ENCODE measurements at regions not wholly inside any gene's neighbourhood (a gene's known extent, or its start where the extent isn't known, plus 50 kb on each side); places are given as distances from the start of the nearest gene placed in this dataset.
A peak's percentile ranks its signal among the peaks of the same experiment; 100 is the strongest.

- Histone ChIP-seq H3K27me3 (replicated peaks; ENCODE audit: control insufficient read depth, insufficient read depth, low read length) (peaks cover 51% of the 10 kb centered on the region), H3K9me3 (ENCODE audit: control insufficient read depth, low read length) (no peaks in the 10 kb centered on the region), H3K36me3 (ENCODE audit: control insufficient read depth, insufficient read depth, low read length, severe bottlenecking) (no peaks in the 10 kb centered on the region), H3K4me1 (ENCODE audit: control insufficient read depth, insufficient read depth, low read length) (peaks cover 6% of the 10 kb centered on the region), H3K9ac (ENCODE audit: low read length) (no peak overlapping the region), H3K4me3 (ENCODE audit: low read length) (no peak overlapping the region)
- peak; percentile 44 for DNase-seq (ENCODE audit: low read depth)
Observed at GRCh38 chr14:54317391-54317790, 79.4 kb upstream of the CDKN3 start.

DNA sequence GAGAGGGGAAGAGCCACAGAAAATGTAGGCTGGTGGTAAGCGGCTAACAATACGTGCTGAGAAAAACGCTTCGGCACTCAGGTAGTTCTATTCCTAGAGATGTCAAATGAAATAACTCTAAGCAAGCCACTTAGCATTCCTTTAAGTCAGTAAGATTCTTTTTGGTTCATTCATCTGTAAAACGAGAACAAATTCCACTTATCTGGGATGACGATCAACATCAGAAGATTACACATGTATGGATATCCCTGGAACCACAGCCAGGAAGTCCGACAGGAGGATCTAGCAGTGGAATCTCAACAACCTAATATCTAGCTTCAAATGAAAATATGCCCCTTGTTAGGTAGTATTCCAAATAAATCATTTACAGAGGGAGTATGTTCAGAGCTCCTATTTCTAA, 74.6 kb upstream of the CDKN3 start:
- Histone ChIP-seq H3K27me3 (replicated peaks; ENCODE audit: control insufficient read depth, insufficient read depth, low read length) (peaks cover 31% of the 10 kb centered on the region), H3K36me3 (ENCODE audit: control insufficient read depth, insufficient read depth, low read length, severe bottlenecking) (no peaks in the 10 kb centered on the region), H3K4me1 (ENCODE audit: control insufficient read depth, insufficient read depth, low read length) (no peaks in the 10 kb centered on the region), H3K4me3 (ENCODE audit: low read length) (no peak overlapping the region), H3K9ac (ENCODE audit: low read length) (no peak overlapping the region), H3K9me3 (ENCODE audit: control insufficient read depth, low read length) (no peaks in the 10 kb centered on the region)
- DNase-seq (ENCODE audit: low read depth): no peak

DNA sequence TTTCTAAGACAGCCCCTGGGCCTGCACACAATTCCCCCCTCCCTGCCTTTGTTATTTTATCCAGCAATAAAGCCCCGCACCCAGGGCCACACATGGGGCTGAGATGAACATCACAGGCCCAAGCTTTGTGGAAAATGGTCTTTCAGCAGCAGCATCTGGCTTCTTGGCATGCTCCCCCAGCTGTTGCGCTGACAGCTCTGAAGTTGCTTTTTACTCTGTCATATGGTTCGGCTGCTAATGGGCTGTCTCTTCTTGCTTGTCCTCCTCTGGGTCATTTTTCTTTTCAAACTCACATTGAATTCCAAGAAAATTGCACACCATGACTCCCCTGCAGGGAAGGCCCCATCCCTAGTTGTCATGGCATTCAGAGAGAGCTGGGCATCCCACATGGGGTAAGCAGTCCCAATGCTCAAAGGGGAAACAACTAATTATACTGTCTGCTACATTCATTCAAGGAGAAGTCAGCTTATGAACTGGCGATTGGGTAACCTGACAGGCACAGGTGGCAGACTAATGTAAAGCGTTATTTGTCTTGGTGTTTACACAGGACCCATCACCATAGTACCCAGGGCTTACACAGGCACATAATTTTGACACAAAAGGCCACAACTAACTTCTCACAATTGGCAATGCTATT, 74.0 kb upstream of the CDKN3 start:
- Histone ChIP-seq H3K9ac (ENCODE audit: low read length) (no peak overlapping the region), H3K4me1 (ENCODE audit: control insufficient read depth, insufficient read depth, low read length) (no peaks in the 10 kb centered on the region), H3K27me3 (replicated peaks; ENCODE audit: control insufficient read depth, insufficient read depth, low read length) (peaks cover 31% of the 10 kb centered on the region), H3K4me3 (ENCODE audit: low read length) (no peak overlapping the region), H3K36me3 (ENCODE audit: control insufficient read depth, insufficient read depth, low read length, severe bottlenecking) (no peaks in the 10 kb centered on the region), H3K9me3 (ENCODE audit: control insufficient read depth, low read length) (no peaks in the 10 kb centered on the region)
- DNase-seq (ENCODE audit: low read depth): no peak

DNA sequence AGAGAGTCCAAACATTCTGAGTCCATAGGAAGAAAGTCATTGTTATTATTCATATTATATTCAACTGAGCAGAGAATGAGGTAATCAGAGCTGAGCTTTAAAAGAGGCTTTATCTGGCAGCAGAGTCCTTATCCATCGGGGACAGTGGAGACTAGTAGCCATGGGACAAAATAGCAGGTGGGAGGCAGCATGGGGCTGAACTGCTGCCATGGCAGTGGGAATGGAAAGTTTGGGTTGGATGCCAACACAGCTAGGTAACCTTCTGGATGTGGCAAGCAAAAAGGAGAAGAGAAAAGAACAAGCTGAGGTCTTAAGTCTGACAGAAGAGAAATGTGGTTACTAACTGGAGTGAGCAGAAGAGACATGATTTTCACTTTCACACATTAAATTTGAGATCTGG, 71.0 kb upstream of the CDKN3 start:
- peak; percentile 26 for DNase-seq (ENCODE audit: low read depth)
- peaks cover 8% of the 10 kb centered on the region for H3K4me1 ChIP-seq (ENCODE audit: control insufficient read depth, insufficient read depth, low read length)
- no peaks in the 10 kb centered on the region for H3K9me3 ChIP-seq (ENCODE audit: control insufficient read depth, low read length)
- no peak overlapping the region for H3K9ac ChIP-seq (ENCODE audit: low read length)
- H3K4me3 ChIP-seq (ENCODE audit: low read length): no peak overlapping the region
- no peaks in the 10 kb centered on the region for H3K36me3 ChIP-seq (ENCODE audit: control insufficient read depth, insufficient read depth, low read length, severe bottlenecking)
- peaks cover 20% of the 10 kb centered on the region for H3K27me3 ChIP-seq (replicated peaks; ENCODE audit: control insufficient read depth, insufficient read depth, low read length)

DNA sequence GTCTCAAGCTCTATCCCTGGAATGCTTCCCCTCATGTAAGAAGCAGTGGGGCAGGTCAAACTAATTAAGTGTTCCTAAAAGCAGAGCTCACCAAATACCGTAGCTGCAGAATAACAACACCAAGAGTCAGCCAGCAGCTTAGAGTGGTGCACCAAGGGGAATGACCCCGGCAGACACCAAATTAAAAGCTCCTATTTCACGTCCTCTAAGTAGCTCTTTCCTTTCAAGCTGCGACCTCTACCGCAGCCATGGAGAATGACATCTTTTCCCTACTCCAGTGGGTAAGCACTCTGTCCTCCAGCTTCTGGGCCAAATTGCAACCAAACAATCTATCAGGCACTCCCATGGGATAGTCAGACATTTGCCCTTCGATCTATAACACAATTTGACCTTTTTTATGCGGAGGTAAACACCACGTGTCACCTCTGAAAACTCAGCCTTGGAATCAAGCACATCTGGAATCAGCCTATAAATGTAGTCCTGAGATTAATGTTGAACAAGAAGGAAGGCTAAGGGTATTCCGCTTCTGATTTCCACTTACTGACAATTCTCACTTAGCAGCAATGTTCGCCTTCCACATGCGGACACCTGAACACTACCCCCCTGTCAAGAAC, 67.6 kb upstream of the CDKN3 start:
- DNase-seq (ENCODE audit: low read depth): peak; percentile 83
- peak overlapping the region; percentile 13 for H3K9ac ChIP-seq (ENCODE audit: low read length)
- H3K27me3 ChIP-seq (replicated peaks; ENCODE audit: control insufficient read depth, insufficient read depth, low read length): peaks cover 14% of the 10 kb centered on the region
- H3K4me3 ChIP-seq (ENCODE audit: low read length): no peak overlapping the region
- no peaks in the 10 kb centered on the region for H3K36me3 ChIP-seq (ENCODE audit: control insufficient read depth, insufficient read depth, low read length, severe bottlenecking)
- H3K9me3 ChIP-seq (ENCODE audit: control insufficient read depth, low read length): no peaks in the 10 kb centered on the region
- peaks cover 8% of the 10 kb centered on the region for H3K4me1 ChIP-seq (ENCODE audit: control insufficient read depth, insufficient read depth, low read length)

DNA sequence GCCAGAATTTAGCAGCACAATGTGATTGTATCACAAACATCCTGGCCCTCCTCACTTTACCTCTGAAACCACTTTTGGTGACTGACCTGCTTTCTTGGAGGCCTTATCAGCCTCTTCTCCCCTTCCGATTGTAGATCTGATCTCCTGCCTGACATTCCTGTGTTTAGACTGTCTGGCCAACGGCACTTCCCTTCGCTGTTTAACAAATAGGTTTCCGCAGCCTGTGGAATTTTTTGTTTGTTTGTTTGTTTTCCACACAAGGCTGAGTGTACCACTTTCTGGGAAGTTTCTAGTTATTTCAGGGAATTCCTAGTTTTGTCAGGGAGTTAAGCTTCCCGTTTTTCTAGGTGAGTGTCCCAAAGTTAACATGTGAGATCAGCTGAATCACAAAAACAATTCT, 65.9 kb upstream of the CDKN3 start:
- H3K9me3 ChIP-seq (ENCODE audit: control insufficient read depth, low read length): no peaks in the 10 kb centered on the region
- H3K36me3 ChIP-seq (ENCODE audit: control insufficient read depth, insufficient read depth, low read length, severe bottlenecking): no peaks in the 10 kb centered on the region
- peaks cover 8% of the 10 kb centered on the region for H3K4me1 ChIP-seq (ENCODE audit: control insufficient read depth, insufficient read depth, low read length)
- no peak overlapping the region for H3K9ac ChIP-seq (ENCODE audit: low read length)
- H3K4me3 ChIP-seq (ENCODE audit: low read length): no peak overlapping the region
- H3K27me3 ChIP-seq (replicated peaks; ENCODE audit: control insufficient read depth, insufficient read depth, low read length): peaks cover 14% of the 10 kb centered on the region
- no peak for DNase-seq (ENCODE audit: low read depth)

- peaks cover 8% of the 10 kb centered on the region for H3K4me1 ChIP-seq (ENCODE audit: control insufficient read depth, insufficient read depth, low read length)
- no peaks in the 10 kb centered on the region for H3K9me3 ChIP-seq (ENCODE audit: control insufficient read depth, low read length)
- no peak overlapping the region for H3K9ac ChIP-seq (ENCODE audit: low read length)
- H3K36me3 ChIP-seq (ENCODE audit: control insufficient read depth, insufficient read depth, low read length, severe bottlenecking): no peaks in the 10 kb centered on the region
- H3K4me3 ChIP-seq (ENCODE audit: low read length): no peak overlapping the region
- peaks cover 8% of the 10 kb centered on the region for H3K27me3 ChIP-seq (replicated peaks; ENCODE audit: control insufficient read depth, insufficient read depth, low read length)
- no peak for DNase-seq (ENCODE audit: low read depth)
Observed at GRCh38 chr14:54331516-54331915, 65.3 kb upstream of the CDKN3 start.

DNA sequence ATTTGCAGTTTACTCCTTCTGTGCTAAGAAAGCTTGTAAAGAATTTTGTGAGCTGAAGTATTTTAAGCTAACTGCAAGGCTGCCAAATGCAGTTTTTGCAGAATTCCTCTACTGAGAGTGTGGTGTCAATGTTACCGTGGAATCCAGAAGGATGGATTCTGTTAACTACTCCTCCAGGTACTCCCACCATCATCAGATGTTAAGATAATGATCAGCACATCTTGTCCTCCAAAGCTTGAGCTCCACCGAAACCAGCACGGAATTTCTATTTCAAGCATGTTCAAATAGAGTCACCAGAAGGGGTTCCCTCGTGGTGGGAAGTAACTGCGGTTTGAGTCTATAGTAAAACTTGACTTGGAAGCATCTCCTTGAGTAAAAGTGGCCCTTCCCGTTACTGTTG, 64.3 kb upstream of the CDKN3 start:
- Histone ChIP-seq H3K9ac (ENCODE audit: low read length) (no peak overlapping the region), H3K36me3 (ENCODE audit: control insufficient read depth, insufficient read depth, low read length, severe bottlenecking) (no peaks in the 10 kb centered on the region), H3K4me3 (ENCODE audit: low read length) (no peak overlapping the region), H3K27me3 (replicated peaks; ENCODE audit: control insufficient read depth, insufficient read depth, low read length) (peaks cover 5% of the 10 kb centered on the region), H3K4me1 (ENCODE audit: control insufficient read depth, insufficient read depth, low read length) (peaks cover 8% of the 10 kb centered on the region), H3K9me3 (ENCODE audit: control insufficient read depth, low read length) (no peaks in the 10 kb centered on the region)
- no peak for DNase-seq (ENCODE audit: low read depth)

DNA sequence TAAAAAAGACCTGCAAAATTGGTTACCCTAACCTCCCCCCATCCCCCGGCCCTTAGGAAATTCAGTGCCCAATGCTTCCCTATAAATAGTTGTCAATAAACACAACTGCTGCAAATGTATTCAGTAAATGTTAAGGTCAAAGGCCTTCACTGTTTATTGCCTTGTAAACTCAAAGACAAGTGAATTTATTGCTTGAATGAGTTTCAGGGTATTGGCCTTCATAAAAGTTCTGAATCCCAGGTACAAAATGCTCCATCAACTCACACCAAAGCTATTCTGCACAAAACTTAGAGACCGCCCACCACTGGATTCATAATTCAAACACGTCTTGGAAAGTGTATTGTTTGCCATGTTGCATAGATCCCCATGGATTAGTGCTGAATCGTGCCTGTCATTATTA, 63.3 kb upstream of the CDKN3 start:
- H3K36me3 ChIP-seq (ENCODE audit: control insufficient read depth, insufficient read depth, low read length, severe bottlenecking): no peaks in the 10 kb centered on the region
- no peak overlapping the region for H3K4me3 ChIP-seq (ENCODE audit: low read length)
- DNase-seq (ENCODE audit: low read depth): no peak
- H3K4me1 ChIP-seq (ENCODE audit: control insufficient read depth, insufficient read depth, low read length): peaks cover 8% of the 10 kb centered on the region
- H3K9me3 ChIP-seq (ENCODE audit: control insufficient read depth, low read length): no peaks in the 10 kb centered on the region
- H3K27me3 ChIP-seq (replicated peaks; ENCODE audit: control insufficient read depth, insufficient read depth, low read length): peaks cover 5% of the 10 kb centered on the region
- H3K9ac ChIP-seq (ENCODE audit: low read length): no peak overlapping the region

- H3K4me3 ChIP-seq (ENCODE audit: low read length): no peak overlapping the region
- H3K9me3 ChIP-seq (ENCODE audit: control insufficient read depth, low read length): no peaks in the 10 kb centered on the region
- peaks cover 5% of the 10 kb centered on the region for H3K27me3 ChIP-seq (replicated peaks; ENCODE audit: control insufficient read depth, insufficient read depth, low read length)
- no peaks in the 10 kb centered on the region for H3K36me3 ChIP-seq (ENCODE audit: control insufficient read depth, insufficient read depth, low read length, severe bottlenecking)
- no peaks in the 10 kb centered on the region for H3K4me1 ChIP-seq (ENCODE audit: control insufficient read depth, insufficient read depth, low read length)
- H3K9ac ChIP-seq (ENCODE audit: low read length): no peak overlapping the region
- DNase-seq (ENCODE audit: low read depth): no peak
Observed at GRCh38 chr14:54335569-54336155, 61.1 kb upstream of the CDKN3 start.

- H3K9ac ChIP-seq (ENCODE audit: low read length): no peak overlapping the region
- H3K36me3 ChIP-seq (ENCODE audit: control insufficient read depth, insufficient read depth, low read length, severe bottlenecking): no peaks in the 10 kb centered on the region
- no peaks in the 10 kb centered on the region for H3K27me3 ChIP-seq (replicated peaks; ENCODE audit: control insufficient read depth, insufficient read depth, low read length)
- DNase-seq (ENCODE audit: low read depth): no peak
- H3K4me3 ChIP-seq (ENCODE audit: low read length): no peak overlapping the region
- H3K9me3 ChIP-seq (ENCODE audit: control insufficient read depth, low read length): no peaks in the 10 kb centered on the region
- H3K4me1 ChIP-seq (ENCODE audit: control insufficient read depth, insufficient read depth, low read length): no peaks in the 10 kb centered on the region
Observed at GRCh38 chr14:54337314-54337713, 59.5 kb upstream of the CDKN3 start.
